ENCODE measurements at regions not wholly inside any gene's neighbourhood (a gene's known extent, or its start where the extent isn't known, plus 50 kb on each side); places are given as distances from the start of the nearest gene placed in this dataset.
A peak's percentile ranks its signal among the peaks of the same experiment; 100 is the strongest.

DNA sequence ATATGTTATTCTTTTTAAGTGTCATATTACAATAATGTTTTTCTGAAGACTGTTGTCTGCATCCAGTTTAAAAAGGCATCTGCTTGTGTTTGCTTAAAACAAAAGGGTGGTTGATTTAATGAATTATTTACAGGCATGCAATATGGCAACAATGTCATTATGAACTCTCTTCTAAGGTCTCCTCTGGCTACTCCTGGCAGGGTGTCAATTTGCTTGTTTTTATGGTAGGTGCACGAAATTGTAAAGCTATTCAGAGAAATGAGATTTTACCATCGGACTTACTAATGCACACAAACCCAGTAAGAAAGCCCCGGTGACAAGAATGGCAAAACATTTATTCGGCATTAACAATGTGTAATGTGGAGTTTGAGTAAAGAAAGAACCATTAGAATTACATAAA lies 539.8 kb upstream of the ZNF608 start:
- DNase-seq (ENCODE audit: low spot score), result no peak

DNA sequence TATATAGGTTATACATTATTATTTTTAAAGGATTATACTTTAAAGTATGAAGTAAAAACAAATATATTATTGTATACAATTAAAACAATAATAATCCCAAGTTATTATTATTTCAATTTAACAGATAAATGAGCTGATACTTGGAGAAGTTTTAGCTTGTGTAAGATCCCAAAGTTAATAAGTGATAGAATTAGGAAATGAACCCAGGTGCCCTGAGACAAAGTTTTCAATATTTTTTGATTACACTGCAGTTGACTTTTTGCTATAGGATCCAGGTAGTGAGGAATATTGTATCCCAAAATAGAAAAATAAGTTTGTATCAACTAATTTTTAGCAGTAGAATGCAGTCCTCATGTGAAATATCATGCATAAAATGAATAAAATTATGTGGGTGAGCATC lies 543.2 kb upstream of the ZNF608 start:
- no peak for DNase-seq (ENCODE audit: low spot score)

DNA sequence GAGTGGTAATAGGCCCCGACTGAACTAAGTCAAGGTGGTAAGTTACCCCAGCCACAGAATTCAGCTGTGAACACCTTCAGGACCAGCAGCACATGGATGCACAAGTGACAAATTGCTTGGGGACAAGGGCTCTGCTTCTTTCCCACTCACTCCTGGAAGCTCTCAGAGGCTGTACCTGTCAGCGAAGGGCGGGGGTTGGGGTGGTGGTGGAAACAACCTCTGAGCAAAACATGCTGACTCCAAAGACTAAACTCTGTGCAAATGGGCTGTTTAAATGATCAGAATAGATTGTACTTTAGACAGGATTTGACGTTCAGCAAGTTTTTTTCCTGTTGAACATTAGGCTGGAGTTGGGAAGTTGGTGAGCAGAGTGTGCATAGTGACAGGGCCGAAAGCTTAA lies 544.5 kb upstream of the ZNF608 start:
- DNase-seq (ENCODE audit: low spot score), result no peak

DNA sequence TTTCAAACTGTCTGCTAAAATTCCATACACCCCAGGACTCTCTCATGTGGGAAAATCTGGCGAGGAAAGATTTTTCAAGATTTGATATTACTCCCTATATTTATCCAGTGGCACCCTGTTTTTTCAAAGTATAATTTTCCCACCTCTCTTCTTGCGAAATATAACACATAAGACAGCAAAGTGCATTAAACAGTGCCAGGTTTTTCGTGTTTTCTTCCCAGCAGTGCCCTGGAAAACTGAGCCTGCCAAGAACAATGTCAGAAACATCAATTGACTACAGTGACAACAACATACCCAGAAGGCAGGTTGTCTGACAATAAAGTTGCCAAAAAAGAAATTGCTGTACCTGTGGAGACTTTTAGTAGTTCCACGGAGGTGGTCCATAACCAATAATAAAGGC lies 545.0 kb upstream of the ZNF608 start:
- DNase-seq (ENCODE audit: low spot score), result no peak

DNA sequence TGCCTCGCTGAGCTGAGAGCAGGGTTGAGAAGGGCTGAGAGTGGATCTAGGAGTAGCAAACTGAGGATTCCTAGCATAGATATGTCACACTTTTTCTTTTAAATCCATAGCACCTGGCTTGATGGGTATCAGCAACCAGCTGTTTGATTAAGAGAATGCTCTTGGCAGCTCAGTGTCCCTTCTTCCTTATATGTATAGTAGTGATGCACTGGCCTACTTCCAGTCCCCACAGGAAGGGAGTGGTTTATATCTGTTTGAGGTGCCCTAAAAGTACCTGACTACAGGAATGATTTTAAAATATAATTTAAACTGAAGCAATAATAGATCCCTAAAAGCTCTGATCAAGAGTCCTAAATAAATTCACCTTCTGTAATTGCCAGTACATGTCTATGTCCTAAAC lies 546.8 kb upstream of the ZNF608 start:
- no peak for DNase-seq (ENCODE audit: low spot score)

DNA sequence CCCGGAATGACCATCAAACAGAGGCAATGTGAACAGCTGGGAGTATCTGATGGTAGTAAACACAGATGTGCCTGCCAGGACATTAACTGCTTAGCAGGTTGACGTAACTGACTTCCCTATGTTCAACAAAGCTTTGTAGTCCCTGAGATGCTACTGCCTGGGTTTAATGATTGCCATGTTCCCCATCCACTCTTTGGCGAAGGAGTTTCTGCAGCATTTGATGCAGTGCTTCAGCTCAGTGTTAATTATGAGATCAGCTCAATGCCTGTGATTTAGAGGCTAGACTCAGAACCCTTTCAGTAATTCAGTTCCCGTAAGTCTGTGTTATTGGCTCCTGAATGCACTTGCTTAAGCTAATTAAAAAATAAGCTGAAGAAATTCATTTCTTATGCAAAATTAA lies 547.3 kb upstream of the ZNF608 start:
- DNase-seq (ENCODE audit: low spot score), result no peak

DNA sequence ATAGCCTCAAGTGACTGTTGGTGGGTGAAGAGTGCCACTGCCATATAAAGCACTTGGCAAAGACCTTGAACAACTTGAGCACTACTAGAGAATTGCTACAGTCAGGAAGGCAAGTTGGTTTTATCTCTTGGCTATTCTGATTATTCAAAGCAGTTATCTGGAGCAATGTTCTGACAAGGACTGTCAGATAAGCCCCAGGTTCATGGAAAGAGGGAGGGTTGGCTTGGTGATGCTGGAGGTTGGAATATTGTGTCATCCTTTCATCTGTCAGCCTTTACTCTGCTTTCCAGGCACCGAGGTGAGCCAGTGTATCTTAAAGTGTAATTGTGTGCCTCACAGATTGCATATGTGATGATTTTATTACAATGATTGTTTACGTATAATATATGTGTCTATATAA lies 548.4 kb upstream of the ZNF608 start:
- no peak for DNase-seq (ENCODE audit: low spot score)

DNA sequence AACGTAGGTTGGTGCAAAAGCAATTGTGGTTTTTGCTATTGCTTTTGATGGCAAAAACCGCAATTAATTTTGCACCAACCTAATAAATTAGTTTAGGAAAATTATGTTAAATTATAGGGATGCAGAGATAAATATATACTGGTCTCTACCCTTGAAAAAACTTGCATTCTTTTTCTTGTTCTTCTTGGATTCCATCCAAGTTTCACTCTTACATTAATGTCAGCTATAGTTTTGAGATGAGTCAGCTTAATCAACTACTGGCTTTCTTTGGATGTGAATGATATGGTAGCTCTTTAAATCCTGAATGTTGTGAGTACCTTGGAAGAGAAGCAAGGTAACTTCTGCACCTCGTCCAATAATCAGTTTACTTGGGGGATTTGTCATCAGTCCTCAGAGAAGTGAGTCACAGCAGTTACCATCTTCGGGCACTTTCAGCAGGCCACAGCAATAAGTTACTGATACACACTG lies 549.0 kb upstream of the ZNF608 start:
- DNase-seq (ENCODE audit: low spot score), result no peak

DNA sequence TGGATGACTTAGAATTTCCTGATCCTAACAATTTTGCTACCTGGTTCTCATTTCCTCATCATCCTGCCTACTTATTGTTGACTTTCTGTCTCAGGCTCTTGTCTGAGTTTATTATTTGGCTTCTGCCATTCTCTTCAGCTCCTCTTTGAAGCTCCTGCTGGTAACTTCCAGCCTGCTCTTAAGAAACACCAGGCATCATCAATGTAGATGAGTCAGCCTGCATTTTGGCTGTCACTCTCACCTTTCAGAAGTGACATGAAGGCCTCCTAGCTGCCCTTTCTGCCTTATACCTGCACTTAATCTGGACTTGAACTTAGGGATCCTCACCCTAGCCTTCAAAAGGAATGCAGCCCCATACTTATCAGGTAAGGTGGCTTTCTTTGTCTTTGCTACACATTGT lies 551.8 kb upstream of the ZNF608 start:
- DNase-seq (ENCODE audit: low spot score), result no peak

DNA sequence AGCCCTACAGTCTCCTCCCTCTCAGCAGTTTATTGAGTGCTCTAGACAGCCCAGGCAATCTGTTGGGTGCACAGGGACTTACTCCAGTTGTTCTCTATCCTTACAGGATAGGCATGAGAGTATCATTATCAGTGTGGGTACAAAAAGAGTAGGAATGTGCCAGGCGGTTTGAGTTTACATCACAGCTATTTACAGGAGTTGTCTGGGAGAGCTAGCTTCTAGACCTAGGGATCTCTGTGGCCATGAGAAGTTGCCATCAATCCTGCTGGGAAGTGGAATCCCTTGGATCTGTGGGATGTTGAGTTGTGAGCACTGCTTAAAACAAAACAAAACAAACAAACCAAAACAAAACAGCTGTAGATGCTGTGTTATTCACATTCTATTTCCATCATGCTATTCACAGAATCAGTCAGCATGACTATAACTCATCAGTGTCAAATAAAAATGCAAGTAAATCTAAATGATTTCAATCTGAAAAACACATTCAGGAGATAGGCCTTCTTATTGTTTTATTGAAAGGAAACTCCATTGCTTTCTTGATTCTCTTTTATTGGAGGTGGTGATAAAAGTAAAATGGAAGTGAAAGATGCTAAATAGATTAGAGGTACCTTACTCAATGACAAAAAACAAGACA lies 552.4 kb upstream of the ZNF608 start:
- DNase-seq (ENCODE audit: low spot score), result no peak

DNA sequence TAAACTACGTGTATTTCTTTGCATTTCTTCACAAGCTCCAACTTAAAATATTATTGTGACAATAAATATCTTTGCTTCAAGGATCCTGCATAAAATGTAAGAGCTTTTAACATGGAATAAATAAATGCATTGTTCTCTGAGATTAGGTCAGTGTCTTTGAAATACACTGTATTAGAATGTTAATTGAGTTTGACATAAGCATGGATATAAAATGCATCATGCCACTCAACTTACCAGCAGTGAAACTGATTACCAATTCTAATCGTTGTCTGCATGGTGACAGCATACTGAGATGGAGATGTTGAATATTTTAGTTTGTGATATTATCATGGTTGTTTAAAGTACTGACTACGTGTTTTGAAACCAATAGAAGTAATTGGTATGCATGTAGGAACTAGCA lies 555.3 kb upstream of the ZNF608 start:
- no peak for DNase-seq (ENCODE audit: low spot score)

DNA sequence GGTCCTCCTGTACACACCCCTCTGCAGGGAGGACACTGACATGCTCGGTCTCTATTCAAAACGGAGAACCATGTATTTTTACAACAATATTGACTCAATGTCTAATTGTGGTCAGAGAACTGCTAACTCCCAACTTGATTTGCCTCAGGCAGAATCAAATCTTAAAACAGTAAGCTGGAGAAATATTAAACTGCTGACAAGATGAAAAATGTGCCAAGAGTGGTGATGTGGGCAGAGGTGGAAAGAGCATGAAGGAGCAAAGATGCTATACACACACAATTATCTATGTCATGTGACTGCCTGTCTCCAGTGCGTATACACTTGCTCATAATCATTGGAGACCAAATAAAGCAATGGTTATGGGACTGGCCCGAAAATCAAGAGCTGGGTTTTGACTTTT lies 556.1 kb upstream of the ZNF608 start:
- DNase-seq (ENCODE audit: low spot score), result no peak

DNA sequence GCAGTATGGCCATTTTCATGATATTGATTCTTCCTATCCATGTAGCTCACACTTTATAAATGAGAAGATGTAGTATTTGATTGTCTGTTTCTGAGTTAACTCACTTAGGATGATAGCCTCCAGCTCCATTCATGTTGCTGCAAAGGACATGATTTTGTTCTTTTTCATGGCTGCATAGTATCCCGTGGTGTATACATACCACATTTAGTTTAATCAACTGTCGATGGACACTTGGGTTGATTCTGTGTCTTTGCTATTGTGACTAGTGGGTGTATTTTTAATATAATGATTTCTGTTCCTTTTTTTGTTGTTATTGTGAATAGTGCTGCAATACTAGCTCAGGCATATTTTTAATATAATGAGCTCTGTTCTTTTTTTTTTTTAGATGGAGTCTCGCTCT lies 560.3 kb upstream of the ZNF608 start:
- no peak for DNase-seq (ENCODE audit: low spot score)

DNA sequence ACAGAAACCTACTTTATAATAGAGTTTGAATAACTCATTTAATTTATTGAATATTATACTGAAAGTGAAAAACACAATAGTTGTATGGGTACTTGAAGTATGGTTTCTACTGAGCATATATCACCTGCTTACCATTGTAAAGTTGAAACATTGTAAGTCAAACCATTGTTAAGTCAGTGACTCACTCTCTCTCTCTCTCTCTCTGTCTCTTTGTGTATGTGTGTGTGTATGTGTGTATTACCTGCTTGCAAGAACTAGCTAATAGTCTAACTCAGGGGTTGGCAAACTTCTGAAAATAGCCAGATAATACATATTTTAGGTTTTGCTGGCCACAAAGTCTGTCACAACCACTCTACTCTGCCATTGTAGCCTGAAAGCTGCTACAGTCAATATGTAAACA lies 564.3 kb upstream of the ZNF608 start:
- no peak for DNase-seq (ENCODE audit: low spot score)

DNA sequence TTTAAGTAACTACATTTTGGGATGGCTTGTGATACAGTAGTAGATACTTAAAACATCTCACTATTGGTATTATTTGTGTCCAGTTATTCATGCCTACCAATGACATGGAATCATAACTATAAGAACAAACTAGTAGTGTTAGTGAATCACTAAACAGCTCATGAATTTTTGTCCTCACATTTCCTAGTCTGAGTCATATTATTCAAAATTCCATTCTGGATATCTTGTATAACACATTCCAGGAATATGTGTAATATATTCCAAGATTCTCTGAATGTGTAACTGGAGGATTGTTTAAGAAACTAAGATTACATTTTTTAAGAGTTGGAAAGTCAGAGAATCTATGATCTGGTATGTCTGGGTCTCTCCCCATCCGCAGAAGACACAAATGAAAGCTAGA lies 565.3 kb upstream of the ZNF608 start:
- DNase-seq (ENCODE audit: low spot score), result no peak

DNA sequence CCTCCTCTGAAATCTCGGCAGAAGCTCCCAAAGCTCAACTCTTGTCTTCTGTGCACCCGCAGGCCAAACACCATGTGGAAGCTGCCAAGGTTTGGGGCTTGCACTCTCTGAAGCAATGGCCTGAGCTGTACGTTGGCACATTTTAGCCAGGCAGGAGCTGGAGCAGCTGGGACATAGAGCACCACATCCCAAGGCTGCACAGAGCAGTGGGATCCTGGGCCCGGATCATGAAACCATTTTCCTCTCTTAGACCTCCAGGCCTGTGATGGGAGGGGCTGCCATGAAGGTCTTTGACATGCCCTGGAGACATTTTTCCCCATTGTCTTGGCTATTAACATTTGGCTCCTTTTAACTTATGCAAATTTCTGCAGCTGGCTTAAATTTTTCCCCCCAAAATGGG lies 567.1 kb upstream of the ZNF608 start:
- DNase-seq (ENCODE audit: low spot score), result no peak

DNA sequence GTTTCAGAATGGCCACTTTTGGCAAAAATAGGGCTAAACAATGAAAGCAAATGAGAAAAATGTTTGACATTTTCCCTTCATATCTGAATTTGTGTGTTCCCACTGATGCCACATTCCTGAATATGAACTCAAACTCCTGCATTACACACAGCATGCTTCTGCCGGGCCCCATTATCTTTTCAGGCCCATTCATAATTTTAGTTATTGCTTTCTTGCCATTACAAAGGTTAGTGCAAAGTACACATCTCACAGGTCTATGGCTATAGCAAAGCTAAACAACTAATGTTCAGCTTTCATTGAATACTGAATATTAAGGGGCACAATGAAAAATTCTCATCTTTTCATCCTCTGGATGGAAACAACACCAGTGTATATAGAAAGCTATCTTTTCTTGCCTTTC lies 568.9 kb upstream of the ZNF608 start:
- DNase-seq (ENCODE audit: low spot score), result no peak

DNA sequence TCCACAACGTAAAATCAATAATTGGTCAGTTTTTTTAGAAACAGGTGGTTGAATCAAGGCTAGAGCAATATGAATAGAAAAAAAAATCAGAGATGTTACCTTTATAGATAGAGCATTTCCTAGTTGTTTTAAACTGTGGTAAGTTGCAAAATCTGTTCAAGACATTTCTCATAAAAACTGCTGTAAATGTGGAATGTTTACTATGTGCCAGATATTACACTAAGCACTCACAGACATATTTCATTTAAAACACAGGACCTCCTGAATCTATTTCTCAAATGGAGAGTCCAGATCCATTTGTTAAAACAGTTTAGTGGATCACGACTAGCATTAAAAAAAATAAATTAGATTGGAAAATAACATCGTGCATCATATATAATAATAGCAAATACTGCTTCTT lies 570.0 kb upstream of the ZNF608 start:
- DNase-seq (ENCODE audit: low spot score), result no peak

DNA sequence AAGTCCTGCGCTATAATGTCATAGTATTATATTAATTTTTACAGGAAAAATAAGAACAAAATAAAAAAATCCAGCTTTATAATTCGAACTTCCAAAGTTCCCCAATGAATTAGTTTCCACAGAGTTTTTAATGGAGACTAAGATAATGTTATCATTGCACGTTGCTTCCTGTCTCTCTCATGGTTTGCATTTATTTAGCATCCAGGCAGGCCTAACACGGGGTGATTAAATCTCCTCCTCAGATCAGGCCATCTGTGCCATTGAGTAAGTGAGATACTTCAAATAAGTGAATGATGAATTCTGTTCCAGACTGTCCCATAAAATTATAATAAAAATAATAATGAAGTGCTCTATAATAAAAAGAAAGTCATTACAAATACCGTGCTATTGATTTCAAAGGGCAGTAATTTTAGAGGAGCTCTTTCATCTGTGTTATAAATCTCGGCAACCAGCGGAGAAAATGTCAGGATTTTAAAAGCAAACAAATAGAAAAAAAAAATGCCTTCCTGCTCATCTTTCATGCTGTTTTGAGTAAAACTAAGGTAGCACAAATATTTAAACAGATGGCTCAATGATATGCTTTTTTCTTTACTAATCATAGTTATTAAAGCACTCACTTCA lies 570.6 kb upstream of the ZNF608 start:
- DNase-seq (ENCODE audit: low spot score), result no peak

DNA sequence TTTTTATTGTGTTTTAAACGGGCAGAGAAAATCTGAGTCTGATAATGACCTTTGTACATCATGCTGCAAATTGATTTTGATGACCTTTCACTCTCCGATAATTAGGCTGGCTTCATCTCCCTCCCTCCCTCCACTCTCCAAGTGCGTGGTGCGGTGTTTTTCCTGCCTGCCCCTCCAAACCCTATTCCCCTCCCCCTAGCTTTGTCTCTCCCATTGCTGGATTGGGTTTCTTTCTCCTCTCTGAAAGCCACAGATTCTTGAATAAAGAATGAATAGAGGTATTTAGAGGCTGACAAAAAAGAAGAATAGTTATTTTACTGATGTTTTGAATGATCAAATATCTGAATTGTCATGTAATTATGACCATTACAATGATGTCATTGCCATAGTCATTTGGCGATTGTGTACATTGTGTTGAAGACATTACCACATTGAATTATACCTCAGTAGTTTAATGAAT lies 571.1 kb upstream of the ZNF608 start:
- peak; percentile 58 for DNase-seq (ENCODE audit: low spot score)

DNA sequence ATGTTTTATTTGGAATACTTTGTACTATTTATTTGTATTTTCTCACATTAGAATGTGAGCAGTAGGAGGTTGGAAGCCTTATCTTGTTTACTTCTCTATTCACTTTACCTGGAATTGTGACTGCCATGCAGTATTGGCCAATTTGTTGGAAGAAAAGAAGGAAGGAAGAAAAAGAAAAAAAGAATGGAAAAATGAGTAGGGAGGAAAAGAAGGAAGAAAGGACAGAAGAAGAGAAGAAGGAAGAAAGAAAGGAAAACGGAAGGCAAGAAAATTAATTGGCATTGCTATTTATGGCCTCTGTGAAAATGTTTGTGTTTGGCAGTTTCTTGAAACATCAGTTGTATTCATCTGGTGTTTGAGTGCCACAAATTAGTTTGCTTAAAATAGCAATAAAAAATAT lies 575.2 kb upstream of the ZNF608 start:
- DNase-seq (ENCODE audit: low spot score), result no peak

DNA sequence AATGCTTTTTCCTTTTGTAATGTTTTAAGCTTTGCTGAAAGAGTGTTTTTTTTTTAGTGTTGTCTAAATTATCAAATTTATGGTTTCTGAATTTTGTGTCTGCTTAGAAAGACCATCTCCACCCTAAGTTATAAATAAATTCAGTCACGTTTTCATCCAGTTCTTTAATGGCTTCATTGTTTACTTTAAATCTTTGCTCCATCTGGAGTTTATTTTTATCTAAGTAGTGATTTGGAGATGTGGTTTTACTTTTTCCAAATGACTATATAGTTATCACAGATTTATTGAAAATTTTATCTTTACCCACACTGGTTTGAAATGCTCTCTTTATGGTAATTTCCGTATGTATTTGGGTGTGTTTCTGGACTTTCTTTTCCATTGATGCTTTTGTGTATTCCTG lies 577.2 kb upstream of the ZNF608 start:
- no peak for DNase-seq (ENCODE audit: low spot score)

DNA sequence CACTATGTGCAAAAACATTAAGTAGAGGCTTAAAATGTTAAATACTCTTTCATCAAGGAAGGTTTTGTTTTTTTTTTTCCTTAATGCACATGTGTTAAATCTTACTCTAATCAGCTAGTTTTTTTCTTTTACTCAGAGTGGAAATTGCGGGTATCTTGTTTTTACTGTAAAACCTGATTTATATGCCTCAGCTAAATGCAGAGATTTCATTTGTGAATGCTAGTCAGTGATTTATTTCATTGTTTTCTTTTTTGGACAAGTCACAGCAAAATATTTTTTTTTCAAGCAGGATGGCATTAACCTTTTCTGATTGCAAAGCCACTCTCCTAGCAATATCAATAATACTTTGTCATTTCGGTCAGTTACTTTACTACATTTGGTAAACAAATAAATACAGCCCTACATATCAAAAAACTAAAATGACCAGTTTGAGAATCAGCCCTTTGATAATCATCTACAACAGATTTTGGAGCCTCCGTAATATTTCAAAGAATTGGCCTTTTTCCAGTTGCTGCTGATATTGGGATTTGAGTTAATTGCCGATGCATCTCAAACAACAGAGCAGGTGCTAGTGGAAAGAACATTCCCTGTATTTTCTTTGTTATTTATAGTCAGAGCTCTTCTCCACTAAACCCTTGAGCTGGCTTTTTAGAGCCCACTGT lies 579.2 kb upstream of the ZNF608 start:
- DNase-seq (ENCODE audit: low spot score), result no peak

DNA sequence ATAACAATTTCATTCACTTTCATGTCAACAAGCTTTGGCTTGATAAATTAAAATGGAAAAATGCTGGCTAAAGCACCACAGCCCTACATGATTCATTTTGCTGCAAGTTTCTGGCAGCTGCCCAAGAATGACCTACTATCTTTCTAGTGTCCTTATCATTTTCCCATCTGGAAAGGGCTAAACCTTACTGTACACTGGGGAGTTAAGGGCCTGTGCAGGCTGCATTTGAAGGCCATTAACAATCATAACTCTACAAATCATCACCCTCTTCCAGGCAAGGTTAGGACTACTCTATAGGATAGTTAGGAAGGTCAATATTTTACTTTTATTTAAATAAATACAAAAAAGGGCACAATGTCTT lies 579.7 kb upstream of the ZNF608 start:
- DNase-seq (ENCODE audit: low spot score), result no peak
